Loucy (cell line): ENCODE measurements at regions not wholly inside any gene's neighbourhood (a gene's known extent, or its start where the extent isn't known, plus 50 kb on each side); places are given as distances from the start of the nearest gene placed in this dataset.

Experiments
- H2AFZ ChIP-seq: fragments of 200-600 bp; sonication (generic); 2 replicates; pipeline ENCODE4 v1.6.0; 2016; ENCODE audit warnings: antibody characterized with exemption, mild to moderate bottlenecking, low read length, moderate library complexity
- H3F3A ChIP-seq: fragments of 200-600 bp; 2 replicates; pipeline ENCODE4 v1.6.0; 2016; ENCODE audit warnings: antibody characterized with exemption, low read depth, mild to moderate bottlenecking
- H3K27me3 ChIP-seq: fragments of 200-600 bp; sonication (generic); 2 replicates; pipeline ENCODE4 v1.6.1; 2014; ENCODE audit warnings: low read length, mild to moderate bottlenecking; ENCODE audit not compliant: insufficient read depth, poor library complexity, severe bottlenecking
- H3K36me3 ChIP-seq: fragments of 200-600 bp; sonication (generic); 2 replicates; pipeline ENCODE4 v1.6.1; 2016; ENCODE audit warnings: low read length; ENCODE audit not compliant: insufficient read depth
- H3K4me1 ChIP-seq: fragments of 200-600 bp; sonication (generic); 2 replicates; pipeline ENCODE4 v1.5.1; 2014; ENCODE audit warnings: low read length, mild to moderate bottlenecking; ENCODE audit not compliant: insufficient read depth, poor library complexity, severe bottlenecking
- H3K4me2 ChIP-seq: fragments of 200-600 bp; sonication (generic); 2 replicates; pipeline ENCODE4 v1.6.0; 2014; ENCODE audit warnings: antibody characterized with exemption, low read length, low read depth, mild to moderate bottlenecking; ENCODE audit not compliant: poor library complexity, severe bottlenecking
- H3K4me3 ChIP-seq: fragments of 200-600 bp; sonication (generic); 2 replicates; pipeline ENCODE4 v1.5.1; 2014; ENCODE audit warnings: low read length, mild to moderate bottlenecking, mixed read lengths; ENCODE audit not compliant: poor library complexity, severe bottlenecking
- H3K79me2 ChIP-seq: fragments of 200-600 bp; sonication (generic); 2 replicates; pipeline ENCODE4 v1.6.1; 2014; ENCODE audit warnings: low read length; ENCODE audit not compliant: insufficient read depth
- H3K9ac ChIP-seq: fragments of 200-600 bp; sonication (generic); 2 replicates; pipeline ENCODE4 v1.6.0; 2014; ENCODE audit warnings: mild to moderate bottlenecking, low read depth, low read length, moderate library complexity; ENCODE audit not compliant: poor library complexity, severe bottlenecking
- H3K9me2 ChIP-seq: fragments of 200-600 bp; sonication (generic); replicated peaks from 2 replicates; pipeline ENCODE4 v1.6.1; 2016; ENCODE audit warnings: low read depth, low read length, mixed read lengths
- H3K9me3 ChIP-seq: fragments of 200-600 bp; sonication (generic); 2 replicates; pipeline ENCODE4 v1.6.1; 2014; ENCODE audit warnings: mild to moderate bottlenecking, antibody characterized with exemption, low read length, low read depth; ENCODE audit not compliant: insufficient read depth
- H4K20me1 ChIP-seq: fragments of 200-600 bp; sonication (generic); 2 replicates; pipeline ENCODE4 v1.6.0; 2014; ENCODE audit warnings: antibody characterized with exemption, low read length, mild to moderate bottlenecking; ENCODE audit not compliant: insufficient read depth, poor library complexity, severe bottlenecking
- CTCF ChIP-seq: fragments of 200-600 bp; sonication (generic); conservative IDR thresholded peaks from 2 replicates; pipeline ENCODE4 v1.5.1; 2014; ENCODE audit warnings: mild to moderate bottlenecking, antibody characterized with exemption, low read length
- EZH2phosphoT487 ChIP-seq: fragments of 200-600 bp; IDR thresholded peaks from 2 replicates; pipeline ENCODE4 v1.6.1; 2018; ENCODE audit warnings: antibody characterized with exemption, mild to moderate bottlenecking, moderate library complexity, borderline replicate concordance

- Histone ChIP-seq H3K27me3 (no peaks in the 10 kb centered on the region), H4K20me1 (no peaks in the 10 kb centered on the region), H3K79me2 (no peaks in the 10 kb centered on the region), H3K9me2 (no peaks in the 10 kb centered on the region), H3K4me3 (no peak overlapping the region), H3F3A (no peaks in the 10 kb centered on the region), H3K36me3 (no peaks in the 10 kb centered on the region), H2AFZ (no peak overlapping the region), H3K4me2 (no peak overlapping the region), H3K9ac (no peak overlapping the region), H3K9me3 (no peaks in the 10 kb centered on the region), H3K4me1 (no peaks in the 10 kb centered on the region)
- TF ChIP-seq EZH2phosphoT487 (no peak), CTCF (no peak)
These were observed 950.9 kb upstream of the CHORDC1 start for GRCh38 chr11:91173701-91174100.

- Histone ChIP-seq H3K4me3 (no peak overlapping the region), H3K79me2 (no peaks in the 10 kb centered on the region), H3K36me3 (no peaks in the 10 kb centered on the region), H4K20me1 (no peaks in the 10 kb centered on the region), H3K9me3 (no peaks in the 10 kb centered on the region), H3F3A (no peaks in the 10 kb centered on the region), H3K9me2 (no peaks in the 10 kb centered on the region), H3K9ac (no peak overlapping the region), H3K27me3 (no peaks in the 10 kb centered on the region), H2AFZ (no peak overlapping the region), H3K4me1 (no peaks in the 10 kb centered on the region), H3K4me2 (no peak overlapping the region)
- TF ChIP-seq CTCF (no peak), EZH2phosphoT487 (no peak)
These were observed 947.9 kb upstream of the CHORDC1 start for GRCh38 chr11:91170711-91171110.

- Histone ChIP-seq H3K27me3 (no peaks in the 10 kb centered on the region), H3K9me3 (no peaks in the 10 kb centered on the region), H3K36me3 (no peaks in the 10 kb centered on the region), H3K9me2 (no peaks in the 10 kb centered on the region), H3F3A (no peaks in the 10 kb centered on the region), H4K20me1 (no peaks in the 10 kb centered on the region), H3K9ac (no peak overlapping the region), H3K4me3 (no peak overlapping the region), H3K4me1 (no peaks in the 10 kb centered on the region), H3K4me2 (no peak overlapping the region), H3K79me2 (no peaks in the 10 kb centered on the region), H2AFZ (no peak overlapping the region)
- TF ChIP-seq CTCF = no peak
- TF ChIP-seq EZH2phosphoT487 = no peak
These were observed 941.6 kb upstream of the CHORDC1 start for GRCh38 chr11:91164452-91164822.
